ENCODE measurements at regions not wholly inside any gene's neighbourhood (a gene's known extent, or its start where the extent isn't known, plus 50 kb on each side); places are given as distances from the start of the nearest gene placed in this dataset.

- ATAC-seq (no peak), DNase-seq (ENCODE audit: low spot score) (no peak)
- Histone ChIP-seq H3K27ac (ENCODE audit: low read depth) (no peak overlapping the region), H4K20me1 (replicated peaks; ENCODE audit: insufficient read depth) (no peaks in the 10 kb centered on the region), H3K4me3 (no peak overlapping the region), H3K27me3 (ENCODE audit: insufficient read depth) (no peaks in the 10 kb centered on the region; the same call in 1 of the 2 replicates), H3K4me2 (no peak overlapping the region), H3K9me2 (ENCODE audit: insufficient read depth) (no peaks in the 10 kb centered on the region), H3K36me3 (ENCODE audit: insufficient read depth) (no peaks in the 10 kb centered on the region), H3K79me2 (replicated peaks; ENCODE audit: insufficient read depth) (no peaks in the 10 kb centered on the region), H2AFZ (no peak overlapping the region), H3K4me1 (ENCODE audit: insufficient read depth) (no peaks in the 10 kb centered on the region), H3F3A (replicated peaks; ENCODE audit: low read depth) (no peaks in the 10 kb centered on the region)
- no peaks in the 10 kb centered on the region for H3K4me1 Mint-ChIP-seq
- peaks cover 97% of the 10 kb centered on the region for H3K9me3 Mint-ChIP-seq
- peaks cover 39% of the 10 kb centered on the region for H3K36me3 Mint-ChIP-seq (ENCODE audit: low read depth)
- TF ChIP-seq ZNF114 (CRISPR knock-in tag; IDR thresholded peaks at IDR 0.05) (no peak), CREB1 (CRISPR knock-in tag; IDR thresholded peaks at IDR 0.05; ENCODE audit: low read depth) (no peak), CTCF (conservative IDR thresholded peaks at IDR 0.05; ENCODE audit: low read depth in 2 of 2) (no peak), EZH2 (IDR thresholded peaks at IDR 0.05; ENCODE audit: low read depth, unreplicated experiment) (no peak)
- TF ChIP-seq, protein P1, sequence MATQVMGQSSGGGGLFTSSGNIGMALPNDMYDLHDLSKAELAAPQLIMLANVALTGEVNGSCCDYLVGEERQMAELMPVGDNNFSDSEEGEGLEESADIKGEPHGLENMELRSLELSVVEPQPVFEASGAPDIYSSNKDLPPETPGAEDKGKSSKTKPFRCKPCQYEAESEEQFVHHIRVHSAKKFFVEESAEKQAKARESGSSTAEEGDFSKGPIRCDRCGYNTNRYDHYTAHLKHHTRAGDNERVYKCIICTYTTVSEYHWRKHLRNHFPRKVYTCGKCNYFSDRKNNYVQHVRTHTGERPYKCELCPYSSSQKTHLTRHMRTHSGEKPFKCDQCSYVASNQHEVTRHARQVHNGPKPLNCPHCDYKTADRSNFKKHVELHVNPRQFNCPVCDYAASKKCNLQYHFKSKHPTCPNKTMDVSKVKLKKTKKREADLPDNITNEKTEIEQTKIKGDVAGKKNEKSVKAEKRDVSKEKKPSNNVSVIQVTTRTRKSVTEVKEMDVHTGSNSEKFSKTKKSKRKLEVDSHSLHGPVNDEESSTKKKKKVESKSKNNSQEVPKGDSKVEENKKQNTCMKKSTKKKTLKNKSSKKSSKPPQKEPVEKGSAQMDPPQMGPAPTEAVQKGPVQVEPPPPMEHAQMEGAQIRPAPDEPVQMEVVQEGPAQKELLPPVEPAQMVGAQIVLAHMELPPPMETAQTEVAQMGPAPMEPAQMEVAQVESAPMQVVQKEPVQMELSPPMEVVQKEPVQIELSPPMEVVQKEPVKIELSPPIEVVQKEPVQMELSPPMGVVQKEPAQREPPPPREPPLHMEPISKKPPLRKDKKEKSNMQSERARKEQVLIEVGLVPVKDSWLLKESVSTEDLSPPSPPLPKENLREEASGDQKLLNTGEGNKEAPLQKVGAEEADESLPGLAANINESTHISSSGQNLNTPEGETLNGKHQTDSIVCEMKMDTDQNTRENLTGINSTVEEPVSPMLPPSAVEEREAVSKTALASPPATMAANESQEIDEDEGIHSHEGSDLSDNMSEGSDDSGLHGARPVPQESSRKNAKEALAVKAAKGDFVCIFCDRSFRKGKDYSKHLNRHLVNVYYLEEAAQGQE (IDR thresholded peaks at IDR 0.05; ENCODE audit: unreplicated experiment), result no peak
- TF ChIP-seq, protein P2, sequence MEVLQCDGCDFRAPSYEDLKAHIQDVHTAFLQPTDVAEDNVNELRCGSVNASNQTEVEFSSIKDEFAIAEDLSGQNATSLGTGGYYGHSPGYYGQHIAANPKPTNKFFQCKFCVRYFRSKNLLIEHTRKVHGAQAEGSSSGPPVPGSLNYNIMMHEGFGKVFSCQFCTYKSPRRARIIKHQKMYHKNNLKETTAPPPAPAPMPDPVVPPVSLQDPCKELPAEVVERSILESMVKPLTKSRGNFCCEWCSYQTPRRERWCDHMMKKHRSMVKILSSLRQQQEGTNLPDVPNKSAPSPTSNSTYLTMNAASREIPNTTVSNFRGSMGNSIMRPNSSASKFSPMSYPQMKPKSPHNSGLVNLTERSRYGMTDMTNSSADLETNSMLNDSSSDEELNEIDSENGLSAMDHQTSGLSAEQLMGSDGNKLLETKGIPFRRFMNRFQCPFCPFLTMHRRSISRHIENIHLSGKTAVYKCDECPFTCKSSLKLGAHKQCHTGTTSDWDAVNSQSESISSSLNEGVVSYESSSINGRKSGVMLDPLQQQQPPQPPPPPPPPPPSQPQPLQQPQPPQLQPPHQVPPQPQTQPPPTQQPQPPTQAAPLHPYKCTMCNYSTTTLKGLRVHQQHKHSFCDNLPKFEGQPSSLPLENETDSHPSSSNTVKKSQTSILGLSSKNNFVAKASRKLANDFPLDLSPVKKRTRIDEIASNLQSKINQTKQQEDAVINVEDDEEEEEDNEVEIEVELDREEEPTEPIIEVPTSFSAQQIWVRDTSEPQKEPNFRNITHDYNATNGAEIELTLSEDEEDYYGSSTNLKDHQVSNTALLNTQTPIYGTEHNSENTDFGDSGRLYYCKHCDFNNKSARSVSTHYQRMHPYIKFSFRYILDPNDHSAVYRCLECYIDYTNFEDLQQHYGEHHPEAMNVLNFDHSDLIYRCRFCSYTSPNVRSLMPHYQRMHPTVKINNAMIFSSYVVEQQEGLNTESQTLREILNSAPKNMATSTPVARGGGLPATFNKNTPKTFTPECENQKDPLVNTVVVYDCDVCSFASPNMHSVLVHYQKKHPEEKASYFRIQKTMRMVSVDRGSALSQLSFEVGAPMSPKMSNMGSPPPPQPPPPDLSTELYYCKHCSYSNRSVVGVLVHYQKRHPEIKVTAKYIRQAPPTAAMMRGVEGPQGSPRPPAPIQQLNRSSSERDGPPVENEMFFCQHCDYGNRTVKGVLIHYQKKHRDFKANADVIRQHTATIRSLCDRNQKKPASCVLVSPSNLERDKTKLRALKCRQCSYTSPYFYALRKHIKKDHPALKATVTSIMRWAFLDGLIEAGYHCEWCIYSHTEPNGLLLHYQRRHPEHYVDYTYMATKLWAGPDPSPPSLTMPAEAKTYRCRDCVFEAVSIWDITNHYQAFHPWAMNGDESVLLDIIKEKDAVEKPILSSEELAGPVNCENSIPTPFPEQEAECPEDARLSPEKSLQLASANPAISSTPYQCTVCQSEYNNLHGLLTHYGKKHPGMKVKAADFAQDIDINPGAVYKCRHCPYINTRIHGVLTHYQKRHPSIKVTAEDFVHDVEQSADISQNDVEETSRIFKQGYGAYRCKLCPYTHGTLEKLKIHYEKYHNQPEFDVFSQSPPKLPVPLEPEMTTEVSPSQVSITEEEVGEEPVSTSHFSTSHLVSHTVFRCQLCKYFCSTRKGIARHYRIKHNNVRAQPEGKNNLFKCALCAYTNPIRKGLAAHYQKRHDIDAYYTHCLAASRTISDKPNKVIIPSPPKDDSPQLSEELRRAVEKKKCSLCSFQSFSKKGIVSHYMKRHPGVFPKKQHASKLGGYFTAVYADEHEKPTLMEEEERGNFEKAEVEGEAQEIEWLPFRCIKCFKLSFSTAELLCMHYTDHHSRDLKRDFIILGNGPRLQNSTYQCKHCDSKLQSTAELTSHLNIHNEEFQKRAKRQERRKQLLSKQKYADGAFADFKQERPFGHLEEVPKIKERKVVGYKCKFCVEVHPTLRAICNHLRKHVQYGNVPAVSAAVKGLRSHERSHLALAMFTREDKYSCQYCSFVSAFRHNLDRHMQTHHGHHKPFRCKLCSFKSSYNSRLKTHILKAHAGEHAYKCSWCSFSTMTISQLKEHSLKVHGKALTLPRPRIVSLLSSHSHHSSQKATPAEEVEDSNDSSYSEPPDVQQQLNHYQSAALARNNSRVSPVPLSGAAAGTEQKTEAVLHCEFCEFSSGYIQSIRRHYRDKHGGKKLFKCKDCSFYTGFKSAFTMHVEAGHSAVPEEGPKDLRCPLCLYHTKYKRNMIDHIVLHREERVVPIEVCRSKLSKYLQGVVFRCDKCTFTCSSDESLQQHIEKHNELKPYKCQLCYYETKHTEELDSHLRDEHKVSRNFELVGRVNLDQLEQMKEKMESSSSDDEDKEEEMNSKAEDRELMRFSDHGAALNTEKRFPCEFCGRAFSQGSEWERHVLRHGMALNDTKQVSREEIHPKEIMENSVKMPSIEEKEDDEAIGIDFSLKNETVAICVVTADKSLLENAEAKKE (CRISPR knock-in tag; IDR thresholded peaks at IDR 0.05), result no peak
- no peak overlapping the region for H3K27ac Mint-ChIP-seq
- H3K4me3 Mint-ChIP-seq, result no peak overlapping the region
- H3K27me3 Mint-ChIP-seq (ENCODE audit: insufficient read depth, low read depth, poor library complexity), result peaks cover 9% of the 10 kb centered on the region
Observed at GRCh38 chr12:127277882-127278281, 989.1 kb upstream of the TMEM132C start.
